ENCODE measurements at regions not wholly inside any gene's neighbourhood (a gene's known extent, or its start where the extent isn't known, plus 50 kb on each side); places are given as distances from the start of the nearest gene placed in this dataset.
A peak's percentile ranks its signal among the peaks of the same experiment; 100 is the strongest.

DNA sequence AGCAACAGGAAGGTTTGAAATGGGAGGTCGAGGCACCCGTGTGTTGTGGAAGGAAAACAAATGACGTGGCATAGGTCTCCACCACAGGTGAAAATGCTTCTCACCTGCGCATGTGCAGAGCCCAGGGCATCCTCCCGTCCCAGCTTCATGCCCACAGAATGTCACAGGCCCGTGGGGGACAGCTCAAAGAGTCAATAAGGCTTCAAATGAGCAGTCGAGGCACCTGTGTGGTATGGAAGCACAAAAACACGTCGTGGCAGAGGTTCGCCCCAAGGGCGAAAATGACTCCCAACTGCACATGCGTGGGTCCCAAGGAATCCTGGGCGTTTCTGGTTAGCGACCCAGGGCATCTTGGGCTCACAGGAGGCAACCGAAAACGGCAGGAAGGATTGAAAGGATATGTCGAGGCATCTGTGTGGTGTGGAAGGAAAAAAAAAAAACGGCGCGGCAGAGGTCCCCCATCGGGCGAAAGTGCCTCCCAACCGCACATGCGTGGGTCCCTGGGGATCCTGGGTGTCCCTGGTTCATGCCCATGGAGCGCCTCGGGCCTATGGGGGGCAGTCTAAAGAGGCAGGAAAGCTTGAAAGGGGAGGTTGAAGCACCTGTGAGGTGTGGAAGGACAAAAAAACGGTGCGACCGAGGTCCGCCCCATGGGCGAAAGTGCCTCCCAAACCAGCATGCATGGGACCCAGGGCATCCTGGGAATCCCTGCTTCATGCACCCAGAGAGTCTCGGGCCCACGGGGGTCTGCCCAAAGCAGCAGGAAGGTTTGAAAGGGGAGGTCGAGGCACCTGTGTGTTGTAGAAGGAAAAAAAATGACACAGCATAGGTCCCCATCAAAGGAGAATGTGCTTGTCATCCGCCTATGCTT, 578.5 kb downstream of the ALG10 start:
- Histone ChIP-seq H3K9me3 (no peaks in the 10 kb centered on the region), H3K27ac (no peak overlapping the region), H3K27me3 (no peaks in the 10 kb centered on the region), H3K4me1 (no peaks in the 10 kb centered on the region), H3K4me3 (no peak overlapping the region), H3K36me3 (no peaks in the 10 kb centered on the region)
- DNase-seq (peak in 1 of 2 donors; percentile 2), ATAC-seq (no peak)
- TF ChIP-seq POLR2A (IDR thresholded peaks at IDR 0.05) = no peak
- TF ChIP-seq, protein P1, sequence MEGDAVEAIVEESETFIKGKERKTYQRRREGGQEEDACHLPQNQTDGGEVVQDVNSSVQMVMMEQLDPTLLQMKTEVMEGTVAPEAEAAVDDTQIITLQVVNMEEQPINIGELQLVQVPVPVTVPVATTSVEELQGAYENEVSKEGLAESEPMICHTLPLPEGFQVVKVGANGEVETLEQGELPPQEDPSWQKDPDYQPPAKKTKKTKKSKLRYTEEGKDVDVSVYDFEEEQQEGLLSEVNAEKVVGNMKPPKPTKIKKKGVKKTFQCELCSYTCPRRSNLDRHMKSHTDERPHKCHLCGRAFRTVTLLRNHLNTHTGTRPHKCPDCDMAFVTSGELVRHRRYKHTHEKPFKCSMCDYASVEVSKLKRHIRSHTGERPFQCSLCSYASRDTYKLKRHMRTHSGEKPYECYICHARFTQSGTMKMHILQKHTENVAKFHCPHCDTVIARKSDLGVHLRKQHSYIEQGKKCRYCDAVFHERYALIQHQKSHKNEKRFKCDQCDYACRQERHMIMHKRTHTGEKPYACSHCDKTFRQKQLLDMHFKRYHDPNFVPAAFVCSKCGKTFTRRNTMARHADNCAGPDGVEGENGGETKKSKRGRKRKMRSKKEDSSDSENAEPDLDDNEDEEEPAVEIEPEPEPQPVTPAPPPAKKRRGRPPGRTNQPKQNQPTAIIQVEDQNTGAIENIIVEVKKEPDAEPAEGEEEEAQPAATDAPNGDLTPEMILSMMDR (IDR thresholded peaks at IDR 0.05 in 4 of 5, conservative IDR thresholded peaks at IDR 0.05 in 1 of 5) = no peak
- in situ Hi-C loops (cut with MboI; ENCODE audit: low sequenced_read_pairs in 4 of 4) (no loop called here), intact Hi-C loops (cut with DNase I; ENCODE audit: low total_unique reads) (no loop called here)

- Histone ChIP-seq H3K27me3 (no peaks in the 10 kb centered on the region), H3K4me1 (no peaks in the 10 kb centered on the region), H3K9me3 (no peaks in the 10 kb centered on the region), H3K4me3 (no peak overlapping the region), H3K27ac (no peak overlapping the region), H3K36me3 (no peaks in the 10 kb centered on the region)
- ATAC-seq = no peak
- in situ Hi-C loops (cut with MboI; ENCODE audit: low sequenced_read_pairs in 4 of 4) = no loop called here
- DNase-seq = peak in 1 of 2 donors; percentile 5
- no peak for TF ChIP-seq POLR2A (IDR thresholded peaks at IDR 0.05)
- TF ChIP-seq, protein P1 (IDR thresholded peaks at IDR 0.05 in 4 of 5, conservative IDR thresholded peaks at IDR 0.05 in 1 of 5) = no peak
- intact Hi-C loops (cut with DNase I; ENCODE audit: low total_unique reads) = no loop called here
Observed at GRCh38 chr12:34601689-34602088, 579.4 kb downstream of the ALG10 start.

DNA sequence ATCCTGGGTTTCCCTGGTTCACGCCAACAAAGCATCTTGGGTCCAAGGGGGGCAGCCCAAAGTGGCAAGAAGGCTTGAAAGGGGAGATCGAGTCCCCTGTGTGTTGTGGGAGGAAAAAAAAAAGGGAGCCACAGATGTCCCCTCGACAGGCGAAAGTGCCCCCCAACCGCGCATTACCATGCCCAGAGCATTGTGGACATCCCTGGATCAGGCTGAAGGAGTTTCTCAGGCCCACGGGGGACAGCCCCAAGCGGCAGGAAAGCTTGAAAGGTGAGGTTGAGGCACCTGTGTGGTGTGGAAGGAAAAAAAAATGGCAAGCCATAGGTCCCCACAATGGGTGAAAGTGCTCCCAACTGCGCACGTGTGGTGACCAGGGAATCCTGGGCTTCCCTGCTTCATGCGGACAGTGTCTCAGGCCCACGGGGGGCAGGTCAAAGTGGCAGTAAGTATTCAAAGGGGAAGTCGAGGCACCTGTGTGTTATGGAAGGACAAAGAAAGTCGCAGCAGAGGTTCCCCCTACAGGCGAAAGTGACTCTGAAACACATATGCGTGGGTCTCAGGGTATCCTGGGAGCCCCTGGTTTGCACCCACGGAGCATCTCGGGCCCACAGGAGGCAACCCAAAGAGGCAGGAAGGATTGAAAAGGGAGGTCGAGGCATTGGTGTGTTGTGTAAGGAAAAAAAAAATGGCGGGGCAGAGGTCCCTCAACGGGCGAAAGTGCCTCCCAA, 580.1 kb downstream of the ALG10 start:
- intact Hi-C loops (cut with DNase I; ENCODE audit: low total_unique reads) = no loop called here
- Histone ChIP-seq H3K4me3 (no peak overlapping the region), H3K9me3 (no peaks in the 10 kb centered on the region), H3K36me3 (no peaks in the 10 kb centered on the region), H3K4me1 (no peaks in the 10 kb centered on the region), H3K27ac (no peak overlapping the region), H3K27me3 (no peaks in the 10 kb centered on the region)
- in situ Hi-C loops (cut with MboI; ENCODE audit: low sequenced_read_pairs in 4 of 4) = no loop called here
- DNase-seq (no peak), ATAC-seq (no peak)
- TF ChIP-seq, protein P1 (IDR thresholded peaks at IDR 0.05 in 4 of 5, conservative IDR thresholded peaks at IDR 0.05 in 1 of 5) = no peak
- no peak for TF ChIP-seq POLR2A (IDR thresholded peaks at IDR 0.05)

DNA sequence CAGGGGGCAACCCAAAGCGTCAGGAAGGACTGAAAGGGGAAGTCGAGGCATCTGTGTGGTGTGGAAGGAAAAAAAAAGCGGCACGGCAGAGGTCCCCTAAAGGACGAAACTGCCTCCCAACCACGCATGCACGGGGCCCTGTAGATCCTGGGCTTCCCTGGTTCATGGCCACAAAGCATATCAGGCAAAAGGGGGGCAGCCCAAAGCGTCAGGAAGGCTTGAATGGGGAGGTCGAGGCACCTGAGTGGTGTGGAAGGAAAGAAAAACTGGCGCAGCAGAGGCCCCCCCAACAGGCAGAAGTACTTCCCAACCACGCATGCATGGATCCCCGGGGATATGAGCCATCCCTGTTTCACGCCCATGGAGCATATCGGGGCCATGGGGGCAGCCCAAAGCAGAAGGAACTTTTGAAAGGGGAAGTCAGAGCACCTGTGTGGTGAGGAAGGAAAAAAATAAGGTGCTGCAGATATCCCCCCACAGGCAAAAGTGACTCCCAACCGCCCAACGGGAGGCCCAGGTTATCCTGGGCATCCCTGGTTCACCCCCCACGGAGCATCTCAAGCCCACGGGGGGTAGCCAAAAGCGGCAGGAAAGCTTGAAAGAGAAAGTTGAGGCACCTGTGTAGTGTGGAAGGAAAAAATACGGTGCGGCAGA, 581.2 kb downstream of the ALG10 start:
- no peaks in the 10 kb centered on the region for H3K27me3 ChIP-seq
- H3K27ac ChIP-seq = no peak overlapping the region
- no peaks in the 10 kb centered on the region for H3K4me1 ChIP-seq
- TF ChIP-seq, protein P1 (IDR thresholded peaks at IDR 0.05 in 4 of 5, conservative IDR thresholded peaks at IDR 0.05 in 1 of 5) = no peak
- no peak for TF ChIP-seq POLR2A (IDR thresholded peaks at IDR 0.05)
- intact Hi-C loops (cut with DNase I; ENCODE audit: low total_unique reads) (no loop called here), in situ Hi-C loops (cut with MboI; ENCODE audit: low sequenced_read_pairs in 4 of 4) (no loop called here)
- ATAC-seq = no peak
- DNase-seq = no peak
- H3K36me3 ChIP-seq = no peaks in the 10 kb centered on the region
- no peak overlapping the region for H3K4me3 ChIP-seq
- H3K9me3 ChIP-seq = peaks cover 0 to 4% (median 2%) of the 10 kb centered on the region in 3 donors

All from gastrocnemius medialis (tissue), 4 donors.